SIG-M5 treated with dmso at 0.1 percent for 504 hours (cell line): ENCODE measurements at regions not wholly inside any gene's neighbourhood (a gene's known extent, or its start where the extent isn't known, plus 50 kb on each side); places are given as distances from the start of the nearest gene placed in this dataset.
"Not testable (repeated sequence)": the region's sequence is repeated elsewhere in the genome, so short reads cannot be mapped to it uniquely, and the experiment has no call there.

Experiments
- DNase-seq: peaks from one replicate; lab custom pipeline; 2025; ENCODE audit not compliant: unreplicated experiment; lab: John Stamatoyannopoulos, UW

DNA sequence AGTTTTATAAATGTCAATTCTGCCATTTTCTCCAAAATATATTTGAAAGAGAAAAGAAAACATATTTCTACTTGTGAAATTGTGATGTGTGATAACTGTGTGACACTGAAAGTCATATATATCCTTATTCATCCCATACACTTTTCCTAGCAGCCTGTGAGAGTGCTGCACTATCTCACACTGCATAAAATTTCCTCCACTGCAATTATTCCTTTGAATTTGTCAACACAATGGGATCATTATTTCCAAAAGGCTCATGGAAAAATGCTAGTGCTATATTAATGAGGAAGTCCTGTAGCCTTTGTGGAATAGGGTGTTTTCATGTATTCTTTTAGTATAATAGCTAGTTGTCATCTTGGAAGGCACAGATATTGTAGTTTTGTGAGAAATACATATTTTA is 504.1 kb downstream of the RPL10L start:
- no peak for DNase-seq

DNA sequence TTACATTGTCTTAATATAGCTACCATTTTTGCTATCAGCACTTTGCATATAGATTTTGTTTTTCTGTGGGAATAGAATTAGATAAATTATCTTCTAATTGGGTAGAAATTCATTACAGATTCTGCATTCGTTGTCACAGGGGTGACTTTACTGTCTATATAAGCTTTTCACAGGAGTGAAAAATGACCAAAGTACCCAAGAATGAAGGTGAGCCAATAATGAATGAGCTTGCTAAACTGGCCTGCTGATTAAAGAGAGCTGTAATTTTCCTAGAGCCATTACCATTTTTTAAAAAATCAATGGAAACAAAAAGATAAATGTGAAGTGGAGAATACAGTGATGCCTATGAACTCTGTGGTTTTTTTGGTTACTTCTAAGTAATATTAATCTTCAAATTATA is 504.6 kb downstream of the RPL10L start:
- no peak for DNase-seq

DNA sequence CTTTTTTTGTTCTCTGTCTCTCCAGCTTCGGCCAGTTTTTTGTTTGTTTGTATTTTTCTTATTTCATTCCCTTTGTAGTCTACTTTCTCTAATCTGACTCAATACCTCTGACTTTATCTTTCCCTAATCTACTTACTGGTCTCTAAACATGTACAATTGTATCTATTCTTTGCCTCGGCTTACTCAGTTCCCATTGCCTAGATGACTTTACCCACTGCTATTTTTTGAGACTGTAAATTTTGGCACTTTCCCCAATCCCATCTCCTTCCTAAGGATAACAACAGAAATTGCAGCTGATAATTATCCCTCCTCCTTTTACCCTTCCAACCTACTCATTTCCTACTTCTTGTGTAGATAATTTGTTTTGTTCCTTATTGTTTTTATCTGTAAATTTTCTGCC is 511.1 kb downstream of the RPL10L start:
- DNase-seq = no peak

DNA sequence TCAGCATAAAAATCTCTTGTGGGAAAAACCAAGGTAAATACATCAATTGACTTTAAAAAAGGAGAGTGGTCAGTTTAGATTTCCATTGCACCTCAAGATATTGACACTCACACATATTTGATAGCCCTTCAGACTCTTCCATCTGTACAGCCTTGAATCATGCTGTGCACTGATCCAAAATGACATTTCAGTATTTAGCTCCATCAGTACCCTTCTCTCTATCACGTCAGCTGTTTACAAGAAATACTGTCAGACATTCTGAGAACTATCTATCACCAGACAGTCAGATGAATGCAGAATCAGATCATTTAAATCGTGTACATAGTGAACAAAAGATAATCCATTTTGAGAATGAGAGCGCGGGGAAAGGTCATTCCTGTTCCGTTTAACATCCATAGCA is 511.9 kb downstream of the RPL10L start:
- no peak for DNase-seq

DNA sequence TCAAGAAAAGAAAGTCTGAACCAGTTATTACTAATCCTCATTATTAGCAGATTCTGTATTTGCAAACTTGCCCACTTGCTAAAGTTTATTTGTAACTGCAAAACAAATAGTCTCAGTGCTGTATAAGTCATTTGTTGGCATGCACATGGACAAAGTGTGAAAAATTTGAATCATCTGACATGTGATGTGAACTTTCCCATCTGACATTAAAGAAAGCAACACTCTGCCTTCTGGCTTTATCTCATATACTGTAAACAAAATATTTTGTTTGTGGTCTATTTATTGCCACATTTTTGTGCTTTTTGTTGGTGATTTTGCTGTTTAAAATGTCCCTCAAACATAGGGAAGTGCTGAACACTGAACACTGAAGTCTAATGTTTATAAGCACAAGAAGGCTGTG is 513.8 kb downstream of the RPL10L start:
- no peak for DNase-seq

DNA sequence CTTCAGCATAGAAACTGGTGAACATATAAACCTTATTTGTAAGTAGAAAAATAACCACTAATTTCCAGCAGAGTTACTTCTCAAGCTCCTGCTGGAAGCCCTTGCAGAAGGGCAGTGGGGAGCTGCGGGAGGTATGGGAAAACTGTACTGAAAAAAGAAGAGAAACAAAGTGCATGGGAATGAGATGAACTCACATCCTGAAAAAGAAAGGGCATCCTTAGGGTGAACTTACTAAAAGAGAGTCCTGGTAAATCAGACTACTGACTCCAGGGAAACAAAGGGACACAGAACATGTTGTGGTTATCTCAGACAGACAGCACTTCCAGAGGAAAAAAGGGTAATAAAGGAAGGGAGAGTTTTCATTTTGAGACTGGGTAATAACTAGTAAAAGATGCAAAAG is 515.1 kb downstream of the RPL10L start:
- no peak for DNase-seq

DNA sequence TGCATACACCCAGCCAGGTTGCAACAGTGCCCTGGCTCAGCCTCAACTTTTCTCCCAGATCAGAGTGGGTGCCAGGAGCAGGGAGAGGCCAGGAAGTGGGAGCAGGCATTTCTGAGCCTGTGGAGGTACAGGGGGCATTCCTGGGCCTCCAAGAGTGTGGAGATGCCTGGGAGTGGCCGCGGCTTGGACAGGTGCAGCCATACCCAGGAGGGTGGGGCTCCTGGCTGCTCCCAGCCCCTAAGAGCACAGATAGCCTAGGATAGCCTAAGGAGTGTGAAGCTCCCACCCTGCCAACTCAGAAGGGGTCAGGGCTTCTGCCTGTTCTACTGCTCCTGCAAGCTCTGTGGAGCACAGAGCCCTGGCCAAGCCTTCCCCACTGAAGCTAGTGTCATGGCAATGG is 543.4 kb downstream of the RPL10L start:
- no peak for DNase-seq

DNA sequence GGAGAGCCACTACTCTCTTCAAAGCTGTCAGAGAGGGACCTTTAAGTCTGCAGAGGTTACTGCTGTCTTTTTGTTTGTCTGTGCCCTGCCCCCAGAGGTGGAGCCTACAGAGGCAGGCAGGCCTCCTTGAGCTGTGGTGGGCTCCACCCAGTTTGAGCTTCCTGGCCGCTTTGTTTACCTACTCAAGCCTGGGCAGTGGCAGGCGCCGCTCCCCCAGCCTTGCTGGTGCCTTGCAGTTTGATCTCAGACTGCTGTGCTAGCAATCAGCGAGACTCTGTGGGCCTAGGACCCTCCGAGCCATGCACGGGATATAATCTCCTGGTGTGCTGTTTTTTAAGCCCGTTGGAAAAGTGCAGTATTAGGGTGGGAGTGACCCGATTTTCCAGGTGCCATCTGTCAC is 550.7 kb downstream of the RPL10L start:
- not testable (repeated sequence) for DNase-seq

DNA sequence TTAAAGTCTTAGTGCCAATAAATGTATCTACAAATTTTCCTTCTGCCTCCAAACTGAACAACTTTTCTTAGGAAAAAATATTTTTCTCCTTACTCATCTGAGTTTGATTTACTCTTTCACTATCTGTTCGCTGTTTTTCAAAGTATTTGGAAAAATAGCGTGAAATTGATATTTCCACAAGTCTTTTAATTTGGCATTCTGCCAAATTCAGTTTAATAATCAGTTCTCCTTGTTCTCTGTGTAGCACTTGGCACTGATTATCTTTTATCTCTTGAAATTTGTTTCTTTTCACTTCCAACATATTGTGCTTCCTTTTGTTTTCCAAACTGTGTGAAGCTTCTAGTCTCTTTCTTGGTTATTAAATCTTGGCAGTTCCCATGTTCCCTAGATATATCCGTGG is 559.8 kb downstream of the RPL10L start:
- no peak for DNase-seq

DNA sequence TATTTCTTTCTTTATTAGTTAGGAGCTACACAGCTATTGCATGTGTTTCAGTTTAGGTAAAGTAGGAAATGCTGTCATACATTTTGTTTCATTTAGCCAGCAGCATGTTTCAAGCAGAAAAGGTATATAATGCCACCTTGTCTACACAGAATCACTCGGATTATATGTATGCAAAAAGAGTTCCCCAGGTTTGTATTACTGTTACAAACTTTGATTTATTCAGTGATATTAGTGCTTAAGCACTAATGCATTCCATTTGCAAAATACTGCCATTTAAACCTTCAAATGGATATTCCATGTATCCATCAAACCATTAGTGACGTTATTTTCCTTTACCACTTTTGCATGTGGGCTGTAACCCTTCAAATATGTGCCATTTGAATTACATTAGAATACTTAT is 564.0 kb downstream of the RPL10L start:
- DNase-seq = no peak

DNA sequence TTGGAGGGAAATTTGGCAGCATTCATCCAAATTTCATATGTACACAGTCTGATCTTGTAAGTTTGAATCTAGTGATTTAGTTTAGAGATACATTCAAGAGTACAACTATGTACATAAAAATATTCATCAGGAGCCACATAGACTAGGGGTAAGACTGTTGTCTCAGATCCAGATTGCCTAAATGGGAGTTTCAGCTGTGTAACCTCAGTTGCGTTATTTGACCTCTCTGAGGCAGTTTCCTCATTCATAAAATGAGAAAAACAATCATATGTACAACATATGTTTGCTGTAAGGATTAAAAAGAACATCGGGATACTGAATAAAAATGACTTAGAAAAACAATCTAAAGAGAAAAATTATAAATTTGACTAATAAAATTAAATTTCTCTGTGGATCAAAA is 577.5 kb downstream of the RPL10L start:
- DNase-seq = no peak

DNA sequence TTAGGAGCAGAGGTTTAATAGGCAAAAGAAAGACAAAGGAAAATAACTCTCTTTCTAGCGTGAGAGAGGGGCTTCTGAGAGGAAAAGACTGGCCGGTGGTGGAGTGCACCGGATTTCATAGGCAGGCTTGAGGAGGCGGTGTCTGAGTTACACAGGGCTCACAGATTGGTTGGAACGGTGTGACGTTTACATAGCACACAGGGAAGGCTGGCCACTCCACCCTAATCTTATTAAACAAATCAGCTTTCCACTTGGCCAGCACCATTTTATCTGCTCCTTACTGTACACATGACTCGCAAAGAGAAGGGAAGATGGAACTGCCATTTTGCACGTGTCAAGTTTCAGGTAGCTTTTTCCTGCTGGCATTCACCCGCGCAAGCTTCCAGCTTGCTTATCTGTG is 587.7 kb downstream of the RPL10L start:
- no peak for DNase-seq

DNA sequence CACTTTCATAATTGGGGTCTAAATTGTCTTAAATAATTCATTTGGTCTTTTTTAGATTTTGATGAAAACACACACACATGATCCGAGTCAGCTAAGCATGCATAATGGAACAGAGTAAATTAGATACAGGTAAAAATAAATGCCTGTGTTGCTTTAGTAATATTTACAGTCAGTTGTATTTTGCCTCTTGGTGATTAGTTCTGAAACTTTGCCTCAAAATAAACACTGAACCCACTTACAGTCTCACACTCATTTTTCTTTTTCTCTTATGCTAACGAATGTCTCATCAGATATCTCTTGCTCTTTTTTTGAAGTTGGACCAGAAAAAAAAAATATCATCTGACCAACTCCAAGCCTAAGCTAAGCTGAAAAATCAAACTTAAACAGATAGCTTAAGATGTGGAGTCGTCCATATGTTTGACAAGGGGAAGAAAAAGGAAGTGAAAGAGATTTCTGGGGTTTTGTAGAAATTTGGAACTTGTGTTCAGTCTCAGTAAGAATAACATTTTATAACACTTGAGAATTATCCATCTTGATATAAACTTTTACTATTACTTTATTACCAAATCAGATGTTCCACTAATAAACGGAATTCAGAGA is 592.5 kb downstream of the RPL10L start:
- DNase-seq = peak; percentile 2

DNA sequence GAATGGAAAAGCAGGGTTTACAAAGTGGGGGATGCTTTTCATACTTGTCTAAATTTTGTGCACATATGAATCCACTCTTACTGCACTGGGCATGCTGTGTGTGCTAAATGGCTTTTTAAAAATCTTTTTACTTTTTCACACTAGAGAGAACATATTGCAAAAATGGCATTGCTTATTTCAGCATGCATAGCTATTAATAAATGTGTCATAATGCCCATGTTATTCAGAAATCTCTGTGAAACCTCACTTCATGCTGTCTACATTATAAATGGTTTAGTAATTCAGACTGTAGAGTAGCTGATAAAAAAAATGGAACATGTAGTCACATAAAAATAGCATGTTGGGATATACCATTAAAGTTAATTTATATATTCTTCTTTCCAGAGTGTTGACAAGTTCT is 593.8 kb downstream of the RPL10L start:
- DNase-seq = no peak

DNA sequence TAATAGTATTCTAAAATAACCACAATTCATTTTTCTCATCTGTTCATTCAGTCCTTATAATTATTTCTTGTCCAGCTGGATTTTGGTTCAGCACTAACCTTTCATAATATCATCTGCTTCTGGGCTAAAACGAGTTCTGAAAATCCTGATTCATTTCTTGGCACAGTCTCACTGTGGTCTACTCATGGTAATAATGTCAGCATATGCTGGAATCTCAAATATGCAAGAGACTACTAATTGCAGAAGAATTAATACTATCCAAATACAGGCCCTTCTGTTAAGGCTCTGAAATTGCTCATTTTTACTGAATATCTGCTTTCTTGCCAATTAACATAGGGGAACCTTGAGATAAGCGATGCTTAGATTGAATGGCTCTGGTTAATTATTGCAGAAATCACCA is 597.1 kb downstream of the RPL10L start:
- DNase-seq = no peak

DNA sequence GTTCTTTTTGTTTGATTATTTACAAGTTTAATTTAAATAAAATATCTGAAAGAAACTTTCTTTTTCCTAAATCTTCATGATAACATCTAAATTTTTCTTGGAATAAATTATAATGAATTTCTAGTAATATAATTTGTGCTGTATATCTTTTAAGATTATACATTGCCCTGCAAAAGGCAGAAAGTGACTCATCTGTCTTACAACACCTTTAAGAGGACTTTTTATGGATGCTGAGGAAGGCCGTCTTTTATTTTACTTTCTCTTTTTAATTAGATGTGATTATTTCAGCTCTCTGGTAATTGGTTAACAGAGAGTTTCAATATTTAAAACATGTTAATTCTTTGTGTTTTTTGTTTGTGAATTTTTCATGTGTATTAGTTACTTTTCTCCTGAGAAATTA is 598.4 kb downstream of the RPL10L start:
- DNase-seq = no peak

DNA sequence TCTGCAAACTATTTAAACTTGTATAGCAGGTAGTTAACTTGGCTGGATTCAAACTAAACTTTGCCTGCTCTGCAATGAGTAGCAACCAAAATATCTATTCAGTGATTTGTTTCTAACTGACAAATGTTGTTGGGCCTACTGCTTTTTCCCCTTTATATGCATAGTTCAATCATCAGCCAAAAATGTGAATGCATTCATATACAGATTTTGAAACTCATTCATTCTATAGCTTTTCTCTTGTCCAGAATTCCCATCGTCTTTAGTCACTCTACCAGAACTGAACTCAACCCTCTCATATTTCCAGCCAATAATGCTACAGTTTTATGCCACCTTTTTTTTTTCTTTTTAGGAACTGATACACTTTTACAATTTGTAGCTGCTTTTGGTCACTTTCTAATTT is 599.8 kb downstream of the RPL10L start:
- no peak for DNase-seq

DNA sequence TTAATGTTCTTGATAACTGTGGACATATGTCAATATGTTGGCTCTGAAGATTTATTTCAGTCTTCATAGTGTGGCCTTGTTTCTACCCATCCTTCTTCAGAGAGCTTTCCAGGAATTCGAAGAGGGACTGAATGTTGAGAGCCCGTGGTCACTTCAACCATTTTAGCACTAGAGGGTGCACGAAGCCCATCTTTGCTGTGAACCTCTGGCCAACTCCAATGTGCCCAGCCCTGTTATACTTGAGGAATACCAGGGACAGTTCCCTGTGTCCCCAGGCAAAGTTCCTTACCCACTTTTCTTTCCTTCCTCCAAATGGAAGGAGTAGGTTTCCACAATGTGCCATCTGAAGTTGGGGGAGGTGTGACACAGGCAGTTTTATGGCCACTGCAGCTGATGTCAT is 603.5 kb downstream of the RPL10L start:
- DNase-seq = peak; percentile 43

DNA sequence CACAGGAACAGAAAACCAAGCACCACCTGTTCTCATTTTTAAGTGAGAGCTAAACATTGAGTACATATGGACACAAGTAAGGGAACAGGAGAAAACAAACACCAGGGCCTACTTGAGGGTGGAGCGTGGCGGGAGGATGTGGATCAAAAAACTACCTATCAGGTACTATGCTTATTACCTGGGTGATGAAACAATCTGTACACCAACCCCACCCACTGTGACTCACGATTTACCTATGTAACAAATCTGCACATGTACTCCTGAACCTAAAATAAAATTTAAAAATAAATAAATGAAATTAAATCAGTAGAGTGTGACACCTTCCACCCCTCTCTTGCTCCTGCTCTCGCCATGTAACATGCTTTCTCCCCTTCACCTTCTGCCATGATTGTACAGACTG is 615.5 kb downstream of the RPL10L start:
- no peak for DNase-seq

DNA sequence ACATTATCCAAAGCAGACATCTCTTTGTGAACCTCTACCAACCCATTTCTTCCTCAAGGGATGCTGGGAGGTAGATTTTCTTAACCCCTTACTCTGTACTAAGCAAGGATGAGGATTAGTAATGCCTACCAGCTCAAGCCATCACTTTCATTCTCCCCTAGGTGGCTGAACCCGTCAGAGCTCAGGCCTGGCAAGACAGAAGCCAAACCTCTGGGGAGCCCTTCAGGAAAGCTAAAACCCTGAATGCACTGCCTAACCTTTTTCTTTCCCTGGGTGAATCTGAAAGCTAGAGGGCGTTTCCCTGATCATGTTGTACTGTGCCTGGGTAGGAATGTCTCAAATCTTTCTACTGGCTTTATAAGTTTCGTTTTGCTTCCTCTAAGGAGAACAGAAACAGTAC is 617.3 kb downstream of the RPL10L start:
- no peak for DNase-seq

DNA sequence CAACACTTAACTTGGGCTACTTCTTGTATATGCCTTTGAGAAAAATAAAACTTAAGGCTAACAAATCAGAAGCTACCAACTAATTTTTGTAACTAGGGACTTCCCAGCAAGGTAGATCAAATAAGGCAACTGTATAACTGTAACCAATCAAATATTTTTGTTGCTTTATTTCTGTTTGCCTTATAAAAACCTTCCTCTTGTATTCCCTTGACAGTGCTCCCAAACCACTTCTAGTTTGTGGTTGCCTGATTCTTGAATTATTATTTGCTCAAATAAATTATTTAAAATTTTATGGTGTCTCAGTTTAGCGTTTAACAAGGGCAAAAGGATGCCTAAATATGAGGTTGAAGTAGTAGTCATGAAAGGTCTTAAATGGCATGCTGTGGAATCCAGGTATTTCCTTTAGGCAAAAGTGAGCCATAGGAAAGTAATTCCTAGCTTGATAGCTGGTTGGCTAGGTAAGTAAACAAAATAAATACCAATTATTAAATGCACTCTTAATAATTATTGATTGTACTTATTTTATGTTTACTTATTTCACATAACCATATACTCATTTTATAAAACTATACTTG is 632.6 kb downstream of the RPL10L start:
- no peak for DNase-seq

DNA sequence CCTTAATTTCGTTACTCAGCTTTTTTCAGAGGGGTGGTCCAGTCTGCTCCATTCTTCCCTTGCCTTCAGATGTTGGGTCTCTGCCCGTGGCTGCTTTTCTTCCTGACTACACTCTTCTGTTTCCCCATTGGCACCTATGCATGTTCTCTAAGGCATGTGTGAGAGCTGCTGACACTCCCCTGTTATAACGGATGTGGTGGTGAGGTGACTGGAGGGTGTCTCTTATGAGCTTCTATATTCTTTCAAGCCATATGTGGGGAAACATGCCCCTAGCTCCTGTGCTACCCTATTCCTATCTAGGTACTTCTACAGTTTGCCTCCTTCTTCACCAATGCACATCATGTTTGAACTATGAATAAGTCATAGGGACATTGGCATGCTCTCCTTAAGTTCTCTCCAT is 643.2 kb downstream of the RPL10L start:
- DNase-seq = no peak

DNA sequence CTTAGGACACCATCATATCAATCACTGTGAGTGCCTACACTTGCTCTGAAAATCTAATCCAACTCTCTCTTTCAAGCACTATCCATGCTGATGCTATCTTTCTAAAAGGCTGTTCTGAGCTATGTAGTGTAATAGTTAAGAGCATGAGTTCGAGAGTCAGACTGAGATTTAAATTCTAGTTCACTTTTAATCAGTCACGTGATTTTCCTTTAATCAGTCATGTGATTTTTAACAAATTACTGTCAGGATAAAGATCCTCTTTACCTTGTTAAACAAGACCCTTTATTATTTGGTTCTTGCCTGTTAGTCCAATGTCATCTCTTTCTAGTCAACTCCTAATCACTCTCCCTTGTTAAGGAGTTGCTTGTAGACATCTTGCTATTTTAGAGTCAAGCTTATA is 653.0 kb downstream of the RPL10L start:
- no peak for DNase-seq

DNA sequence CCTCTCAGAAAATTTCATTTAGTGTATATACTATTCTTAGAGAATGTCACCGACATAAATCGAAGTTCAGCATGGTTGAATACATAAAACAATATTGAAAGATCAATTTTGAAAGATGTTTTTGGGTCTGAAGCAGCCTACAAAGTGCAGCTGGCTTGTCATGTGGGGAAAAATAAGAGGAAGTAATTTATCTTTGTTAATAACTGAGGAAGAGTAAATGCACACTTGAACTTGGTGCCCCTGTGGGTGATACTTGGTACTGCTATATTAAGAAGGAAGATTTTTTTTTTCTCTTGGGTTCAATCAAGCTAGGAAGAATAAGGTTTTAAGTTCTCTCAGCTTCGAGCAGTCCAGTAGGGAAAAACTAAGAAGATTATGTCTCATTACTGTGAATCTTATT is 661.3 kb downstream of the RPL10L start:
- DNase-seq = no peak
